Vagina (tissue), 2 donors: ENCODE measurements at regions not wholly inside any gene's neighbourhood (a gene's known extent, or its start where the extent isn't known, plus 50 kb on each side); places are given as distances from the start of the nearest gene placed in this dataset.

Experiments used
- DNase-seq, 2 donors: peaks; one replicate each; pipeline ENCODE4 v3.0.0-alpha.2; 2017; ENCODE audit errors: extremely low spot score in 2 of 2
- H3K27ac ChIP-seq: fragments of 200-600 bp; sonication (generic); one replicate; pipeline ENCODE4 v1.5.1; 2019
- H3K27me3 ChIP-seq: fragments of 200-600 bp; sonication (generic); one replicate; pipeline ENCODE4 v1.5.1; 2019
- H3K36me3 ChIP-seq, 2 donors: fragments of 200-600 bp; sonication (generic); one replicate each; pipeline ENCODE4 v1.5.1; 2017 to 2019
- H3K4me1 ChIP-seq: fragments of 200-600 bp; sonication (generic); one replicate; pipeline ENCODE4 v1.5.1; 2019
- H3K4me3 ChIP-seq, 2 donors: fragments of 200-600 bp; sonication (generic); 1 replicate in 1 of 2; 2 replicates in 1 of 2; pipeline ENCODE4 v1.5.1; 2016 to 2019
- H3K9me3 ChIP-seq: fragments of 200-600 bp; sonication (generic); one replicate; pipeline ENCODE4 v1.5.1; 2019
- POLR2A ChIP-seq, 2 donors: fragments of 450-650 bp; IDR thresholded peaks; one replicate each; pipeline ENCODE4 v1.6.1; 2017; ENCODE audit warnings: antibody characterized with exemption in 2 of 2, mild to moderate bottlenecking in 2 of 2, moderate library complexity in 2 of 2
- POLR2AphosphoS5 ChIP-seq, 2 donors: sonication (generic); formaldehyde crosslinking; IDR thresholded peaks; one replicate each; pipeline ENCODE4 v1.9.0; 2017; ENCODE audit warnings: antibody characterized with exemption in 2 of 2, mild to moderate bottlenecking in 2 of 2, low read depth in 1 of 2; ENCODE audit not compliant: insufficient read depth in 1 of 2
- intact Hi-C: fragments of 100-400 bp; cut with DNase I; formaldehyde crosslinking; loops from one replicate; pipeline ENCODE4 v1.15.1; 2023
- TF ChIP-seq, protein P1 (sequence below), 3 experiments: fragments of 450-650 bp in 2 of 3; fragments of 200-600 bp in 1 of 3; sonication (generic) in 1 of 3; IDR thresholded peaks; one replicate each; pipeline ENCODE4 v1.5.1; 2017 to 2019; ENCODE audit warnings: antibody characterized with exemption in 3 of 3, mild to moderate bottlenecking in 2 of 3, moderate library complexity in 2 of 3

- no peaks in the 10 kb centered on the region for H3K27me3 ChIP-seq
- no peak overlapping the region for H3K4me3 ChIP-seq
- no peaks in the 10 kb centered on the region for H3K9me3 ChIP-seq
- H3K27ac ChIP-seq: no peak overlapping the region
- intact Hi-C loops: no loop called here
- no peak for DNase-seq
- no peaks in the 10 kb centered on the region for H3K4me1 ChIP-seq
- no peaks in the 10 kb centered on the region for H3K36me3 ChIP-seq
- TF ChIP-seq POLR2AphosphoS5 (IDR thresholded peaks at IDR 0.05; ENCODE audit: insufficient read depth in 1 of 2, low read depth in 1 of 2) (no peak), POLR2A (IDR thresholded peaks at IDR 0.05) (no peak)
- TF ChIP-seq, protein P1, sequence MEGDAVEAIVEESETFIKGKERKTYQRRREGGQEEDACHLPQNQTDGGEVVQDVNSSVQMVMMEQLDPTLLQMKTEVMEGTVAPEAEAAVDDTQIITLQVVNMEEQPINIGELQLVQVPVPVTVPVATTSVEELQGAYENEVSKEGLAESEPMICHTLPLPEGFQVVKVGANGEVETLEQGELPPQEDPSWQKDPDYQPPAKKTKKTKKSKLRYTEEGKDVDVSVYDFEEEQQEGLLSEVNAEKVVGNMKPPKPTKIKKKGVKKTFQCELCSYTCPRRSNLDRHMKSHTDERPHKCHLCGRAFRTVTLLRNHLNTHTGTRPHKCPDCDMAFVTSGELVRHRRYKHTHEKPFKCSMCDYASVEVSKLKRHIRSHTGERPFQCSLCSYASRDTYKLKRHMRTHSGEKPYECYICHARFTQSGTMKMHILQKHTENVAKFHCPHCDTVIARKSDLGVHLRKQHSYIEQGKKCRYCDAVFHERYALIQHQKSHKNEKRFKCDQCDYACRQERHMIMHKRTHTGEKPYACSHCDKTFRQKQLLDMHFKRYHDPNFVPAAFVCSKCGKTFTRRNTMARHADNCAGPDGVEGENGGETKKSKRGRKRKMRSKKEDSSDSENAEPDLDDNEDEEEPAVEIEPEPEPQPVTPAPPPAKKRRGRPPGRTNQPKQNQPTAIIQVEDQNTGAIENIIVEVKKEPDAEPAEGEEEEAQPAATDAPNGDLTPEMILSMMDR (IDR thresholded peaks at IDR 0.05): no peak
These were observed 758.8 kb upstream of the DDX18 start for GRCh38 chr2:117055499-117056375.

DNA sequence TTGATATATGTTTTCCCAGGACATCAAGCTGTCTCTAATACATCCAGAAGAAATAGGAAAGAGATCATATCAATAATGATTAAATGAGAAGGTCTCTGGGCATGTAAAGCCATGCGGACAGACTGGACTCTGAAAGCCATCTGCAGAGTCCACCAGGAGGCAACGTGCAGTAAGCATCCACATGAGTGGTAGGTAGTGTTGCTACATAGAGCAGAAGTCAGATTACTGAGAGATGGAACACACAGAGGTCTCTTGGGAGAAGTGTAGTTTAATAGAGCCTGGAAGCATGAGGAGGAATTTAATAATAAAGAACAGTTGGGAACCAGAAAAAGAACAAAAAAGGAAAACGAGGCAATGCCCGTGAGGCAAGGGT is 758.1 kb upstream of the DDX18 start:
- Histone ChIP-seq H3K9me3 (no peaks in the 10 kb centered on the region), H3K27ac (no peak overlapping the region), H3K27me3 (no peaks in the 10 kb centered on the region), H3K36me3 (no peaks in the 10 kb centered on the region), H3K4me1 (no peaks in the 10 kb centered on the region), H3K4me3 (no peak overlapping the region)
- DNase-seq: no peak
- intact Hi-C loops: no loop called here
- TF ChIP-seq, protein P1 (IDR thresholded peaks at IDR 0.05): no peak
- TF ChIP-seq POLR2A (IDR thresholded peaks at IDR 0.05): no peak
- TF ChIP-seq POLR2AphosphoS5 (IDR thresholded peaks at IDR 0.05; ENCODE audit: insufficient read depth in 1 of 2, low read depth in 1 of 2): no peak

- Histone ChIP-seq H3K27ac (no peak overlapping the region), H3K9me3 (no peaks in the 10 kb centered on the region), H3K4me1 (no peaks in the 10 kb centered on the region), H3K4me3 (no peak overlapping the region), H3K36me3 (no peaks in the 10 kb centered on the region), H3K27me3 (no peaks in the 10 kb centered on the region)
- intact Hi-C loops: no loop called here
- no peak for TF ChIP-seq POLR2A (IDR thresholded peaks at IDR 0.05)
- TF ChIP-seq, protein P1 (IDR thresholded peaks at IDR 0.05): no peak
- TF ChIP-seq POLR2AphosphoS5 (IDR thresholded peaks at IDR 0.05; ENCODE audit: insufficient read depth in 1 of 2, low read depth in 1 of 2): no peak
- DNase-seq: no peak
These were observed 757.5 kb upstream of the DDX18 start for GRCh38 chr2:117057016-117057415.

DNA sequence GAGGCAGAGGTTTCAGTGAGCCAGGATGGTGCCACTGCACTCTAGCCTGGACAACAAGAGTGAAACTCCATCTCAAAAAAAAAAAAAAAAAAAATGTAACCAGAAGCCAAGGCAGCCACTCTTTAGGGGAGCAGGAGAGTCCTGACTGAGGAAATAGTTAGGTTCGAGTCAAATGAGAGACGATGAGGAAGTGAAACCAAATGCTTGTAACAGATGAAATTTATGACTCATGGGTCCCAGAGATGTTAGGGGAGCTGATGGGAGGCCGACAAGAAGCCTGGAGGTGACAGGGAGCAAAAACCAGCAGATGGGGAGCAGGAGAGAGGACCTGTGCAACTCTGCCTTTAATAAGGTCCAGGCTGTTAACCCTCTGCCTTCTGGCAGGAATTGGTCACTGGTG is 756.1 kb upstream of the DDX18 start:
- H3K4me1 ChIP-seq: no peaks in the 10 kb centered on the region

More for the DNA sequence above, 756.1 kb upstream of the DDX18 start:
- no peaks in the 10 kb centered on the region for H3K9me3 ChIP-seq
- no peak overlapping the region for H3K27ac ChIP-seq
- H3K36me3 ChIP-seq: no peaks in the 10 kb centered on the region
- no peak overlapping the region for H3K4me3 ChIP-seq
- H3K27me3 ChIP-seq: no peaks in the 10 kb centered on the region
- intact Hi-C loops: no loop called here
- DNase-seq: no peak
- TF ChIP-seq, protein P1 (IDR thresholded peaks at IDR 0.05): no peak
- TF ChIP-seq POLR2A (IDR thresholded peaks at IDR 0.05): no peak
- TF ChIP-seq POLR2AphosphoS5 (IDR thresholded peaks at IDR 0.05; ENCODE audit: insufficient read depth in 1 of 2, low read depth in 1 of 2): no peak
